Bronchial epithelial cell (primary cell): ENCODE measurements at regions not wholly inside any gene's neighbourhood (a gene's known extent, or its start where the extent isn't known, plus 50 kb on each side); places are given as distances from the start of the nearest gene placed in this dataset.

Experiments used
- DNase-seq: peaks from one replicate; pipeline ENCODE4 v3.0.0-alpha.2; 2010; ENCODE audit warnings: low read depth
- FAIRE-seq: peaks from 2 replicates; lab custom pipeline; 2011; peaks lifted over from hg19 to GRCh38; lab: Jason Lieb, UNC
- H3K27me3 ChIP-seq: 2 replicates; pipeline ENCODE4 v1.5.1; 2011; ENCODE audit warnings: low read length; ENCODE audit not compliant: control insufficient read depth, insufficient read depth
- H3K36me3 ChIP-seq: 2 replicates; pipeline ENCODE4 v1.5.1; 2011; ENCODE audit warnings: low read length; ENCODE audit not compliant: control insufficient read depth, insufficient read depth
- H3K4me3 ChIP-seq: 2 replicates; pipeline ENCODE4 v1.5.1; 2011; ENCODE audit warnings: mild to moderate bottlenecking, low read depth, low read length, control low read depth
- TF ChIP-seq, protein P1 (sequence below): IDR thresholded peaks from 2 replicates; pipeline ENCODE4 v1.5.1; 2011; ENCODE audit warnings: mild to moderate bottlenecking, moderate library complexity, low read length, control low read depth, inconsistent platforms; ENCODE audit not compliant: insufficient read depth, severe bottlenecking

DNA sequence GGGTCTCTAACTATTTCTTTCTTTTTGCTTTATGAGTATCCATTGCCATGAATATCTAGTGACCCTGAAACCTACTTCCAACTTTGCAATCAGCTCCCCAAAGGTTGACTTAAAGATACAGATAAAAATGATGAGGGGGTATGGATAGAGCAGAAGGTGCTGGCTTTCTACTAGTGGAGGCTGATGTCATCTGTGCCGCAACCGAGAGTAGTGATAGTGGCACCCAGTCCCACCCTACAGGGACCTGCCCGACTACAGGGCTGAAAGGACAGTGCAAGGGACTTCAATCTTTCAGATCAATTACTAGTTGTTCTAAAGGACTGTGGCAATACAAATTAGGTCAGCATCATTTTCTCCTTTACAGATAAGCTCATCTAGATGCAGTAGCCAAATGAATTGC is 806.0 kb downstream of the VRK1 start:
- TF ChIP-seq, protein P1, sequence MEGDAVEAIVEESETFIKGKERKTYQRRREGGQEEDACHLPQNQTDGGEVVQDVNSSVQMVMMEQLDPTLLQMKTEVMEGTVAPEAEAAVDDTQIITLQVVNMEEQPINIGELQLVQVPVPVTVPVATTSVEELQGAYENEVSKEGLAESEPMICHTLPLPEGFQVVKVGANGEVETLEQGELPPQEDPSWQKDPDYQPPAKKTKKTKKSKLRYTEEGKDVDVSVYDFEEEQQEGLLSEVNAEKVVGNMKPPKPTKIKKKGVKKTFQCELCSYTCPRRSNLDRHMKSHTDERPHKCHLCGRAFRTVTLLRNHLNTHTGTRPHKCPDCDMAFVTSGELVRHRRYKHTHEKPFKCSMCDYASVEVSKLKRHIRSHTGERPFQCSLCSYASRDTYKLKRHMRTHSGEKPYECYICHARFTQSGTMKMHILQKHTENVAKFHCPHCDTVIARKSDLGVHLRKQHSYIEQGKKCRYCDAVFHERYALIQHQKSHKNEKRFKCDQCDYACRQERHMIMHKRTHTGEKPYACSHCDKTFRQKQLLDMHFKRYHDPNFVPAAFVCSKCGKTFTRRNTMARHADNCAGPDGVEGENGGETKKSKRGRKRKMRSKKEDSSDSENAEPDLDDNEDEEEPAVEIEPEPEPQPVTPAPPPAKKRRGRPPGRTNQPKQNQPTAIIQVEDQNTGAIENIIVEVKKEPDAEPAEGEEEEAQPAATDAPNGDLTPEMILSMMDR = no peak
- FAIRE-seq = no peak
- no peak overlapping the region for H3K4me3 ChIP-seq
- H3K27me3 ChIP-seq = no peaks in the 10 kb centered on the region
- no peaks in the 10 kb centered on the region for H3K36me3 ChIP-seq
- DNase-seq = no peak

DNA sequence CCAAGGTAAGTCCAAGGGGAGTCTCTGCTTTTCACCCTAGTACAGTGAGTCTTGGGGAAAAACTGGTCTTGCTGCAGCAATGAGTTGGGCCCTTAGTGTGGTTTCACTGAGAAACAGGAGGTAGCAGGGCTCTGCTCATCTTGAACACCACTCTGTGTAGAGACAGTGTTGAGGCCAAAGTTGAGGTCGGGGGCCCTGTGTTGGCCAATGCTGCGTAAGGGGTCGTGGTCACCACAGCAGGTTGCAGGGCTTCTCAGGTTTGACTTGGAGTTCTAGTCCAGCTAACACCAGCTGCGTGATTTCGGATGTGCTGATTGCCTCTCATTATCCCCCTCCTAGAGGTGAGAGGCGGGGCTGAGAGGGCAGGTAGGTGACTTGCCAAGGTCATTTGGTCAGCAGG is 807.5 kb downstream of the VRK1 start:
- Histone ChIP-seq H3K36me3 (no peaks in the 10 kb centered on the region), H3K4me3 (no peak overlapping the region), H3K27me3 (no peaks in the 10 kb centered on the region)
- FAIRE-seq (no peak), DNase-seq (no peak)
- TF ChIP-seq, protein P1 = no peak

DNA sequence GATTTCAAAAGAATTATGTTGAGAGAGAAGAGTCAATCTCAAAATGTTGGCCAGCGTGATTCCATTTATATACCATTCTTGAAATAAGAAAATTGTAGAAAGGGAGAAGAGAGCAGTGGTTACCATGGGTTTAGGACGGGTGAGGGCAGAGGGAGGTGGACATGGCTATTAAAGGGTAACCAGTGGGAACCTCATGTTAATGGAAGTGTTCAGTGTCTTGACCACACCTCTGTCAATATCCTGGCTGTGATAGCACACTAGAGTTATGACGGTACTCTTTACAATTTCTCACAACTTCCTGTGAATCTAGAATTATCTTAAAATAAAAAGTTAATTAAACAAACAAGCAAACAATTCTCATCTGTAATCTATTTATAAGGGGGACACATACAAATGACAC is 821.2 kb downstream of the VRK1 start:
- no peak for FAIRE-seq
- Histone ChIP-seq H3K36me3 (no peaks in the 10 kb centered on the region), H3K27me3 (no peaks in the 10 kb centered on the region), H3K4me3 (no peak overlapping the region)
- TF ChIP-seq, protein P1 = no peak
- DNase-seq = no peak

DNA sequence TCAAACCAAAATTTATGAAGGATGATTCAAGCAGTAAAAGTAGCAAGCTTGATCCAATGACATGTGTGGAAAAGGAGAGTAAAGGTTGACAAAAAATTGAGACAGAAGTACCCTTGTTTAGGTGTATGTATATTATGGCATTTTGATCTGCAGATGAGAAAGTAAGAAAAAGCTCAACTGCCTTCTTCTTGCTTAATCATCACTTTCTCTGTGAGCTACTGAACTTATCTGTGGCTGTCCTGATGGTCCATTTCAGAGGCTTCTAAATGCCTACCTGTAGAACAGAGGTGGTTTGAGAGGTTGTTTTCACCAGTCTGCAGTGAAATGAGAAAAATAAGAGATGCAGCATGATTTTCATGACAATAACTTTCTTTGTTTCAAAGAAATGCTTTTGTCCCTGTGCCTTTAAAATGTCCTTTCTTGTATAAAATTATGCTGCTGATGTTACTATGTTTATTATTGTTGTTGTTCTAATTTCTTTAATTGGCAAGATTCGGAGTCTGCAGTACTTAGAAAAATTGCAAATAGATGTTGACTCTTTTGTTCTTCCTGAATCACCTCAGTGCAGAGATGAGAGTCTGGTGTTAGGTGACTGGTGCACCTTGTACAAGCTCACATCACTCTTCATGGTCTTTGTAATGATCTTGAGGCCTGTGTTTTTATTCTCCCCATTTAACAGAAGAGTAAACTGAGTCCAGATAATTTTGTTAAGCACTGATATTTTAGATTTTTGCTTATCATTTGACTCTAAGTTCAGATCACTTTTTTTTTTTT is 821.9 kb downstream of the VRK1 start:
- TF ChIP-seq, protein P1 = no peak
- DNase-seq (no peak), FAIRE-seq (no peak)
- no peaks in the 10 kb centered on the region for H3K27me3 ChIP-seq
- H3K4me3 ChIP-seq = no peak overlapping the region
- no peaks in the 10 kb centered on the region for H3K36me3 ChIP-seq

DNA sequence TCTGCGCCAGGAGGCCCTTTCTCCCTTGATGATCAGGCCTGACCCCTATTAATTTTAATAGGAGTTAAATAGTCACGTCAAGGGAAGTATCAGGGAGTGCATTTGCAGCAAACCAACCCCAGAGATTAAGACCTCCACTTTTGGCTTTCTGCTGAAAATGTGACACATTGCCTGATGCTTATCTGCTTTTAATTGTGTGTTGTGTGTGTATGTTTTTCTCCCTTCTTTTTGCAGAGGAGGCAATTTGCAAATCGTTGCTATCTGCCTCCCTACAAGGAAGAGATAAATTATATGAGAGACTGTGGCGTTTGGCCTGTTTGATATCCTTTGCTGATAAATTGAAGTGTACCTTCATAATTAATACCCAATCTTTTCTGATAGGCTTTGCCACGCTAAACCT is 822.9 kb downstream of the VRK1 start:
- DNase-seq (no peak), FAIRE-seq (no peak)
- TF ChIP-seq, protein P1 = no peak
- Histone ChIP-seq H3K27me3 (no peaks in the 10 kb centered on the region), H3K36me3 (no peaks in the 10 kb centered on the region), H3K4me3 (no peak overlapping the region)

DNA sequence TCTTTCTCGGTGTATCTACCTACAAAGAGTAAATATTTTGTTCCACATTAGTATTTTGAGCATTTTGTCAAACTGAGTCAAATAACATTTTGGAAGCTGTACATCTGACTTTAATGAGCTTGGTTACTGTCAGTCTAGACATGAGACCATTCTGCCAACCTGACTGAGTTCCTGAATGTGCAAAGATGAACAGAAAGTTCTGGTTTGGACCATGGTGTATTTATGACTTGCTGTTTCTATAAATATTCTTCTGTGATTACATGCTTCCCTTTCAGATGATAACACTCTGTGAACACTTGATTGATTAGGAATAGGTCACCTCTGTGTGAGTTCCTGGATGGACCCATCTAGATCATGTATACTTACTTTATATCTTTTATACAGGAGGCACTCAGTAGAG is 827.8 kb downstream of the VRK1 start:
- no peaks in the 10 kb centered on the region for H3K36me3 ChIP-seq
- DNase-seq = no peak
- H3K27me3 ChIP-seq = no peaks in the 10 kb centered on the region
- no peak for FAIRE-seq
- no peak overlapping the region for H3K4me3 ChIP-seq
- TF ChIP-seq, protein P1 = no peak
